NB4 (cell line): ENCODE measurements at regions not wholly inside any gene's neighbourhood (a gene's known extent, or its start where the extent isn't known, plus 50 kb on each side); places are given as distances from the start of the nearest gene placed in this dataset.

ENCODE experiments used
- DNase-seq: peaks from one replicate; pipeline ENCODE4 v3.0.0; 2010; ENCODE audit warnings: low read depth
- H3K4me3 ChIP-seq: one replicate; pipeline ENCODE4 v1.5.1; 2011; ENCODE audit warnings: mild to moderate bottlenecking, low read depth, low read length, moderate library complexity
- CTCF ChIP-seq: IDR thresholded peaks from one replicate; pipeline ENCODE4 v1.5.1; 2012; ENCODE audit warnings: low read depth, low read length
- MAX ChIP-seq: IDR thresholded peaks from 2 replicates; pipeline ENCODE4 v1.6.1; 2011; ENCODE audit warnings: low read depth, low read length
- MYC ChIP-seq: IDR thresholded peaks from 2 replicates; pipeline ENCODE4 v1.6.1; 2011; ENCODE audit warnings: low read depth, low read length
- POLR2A ChIP-seq: IDR thresholded peaks from 2 replicates; pipeline ENCODE4 v1.6.1; 2011; ENCODE audit warnings: mild to moderate bottlenecking; ENCODE audit not compliant: insufficient read length; ENCODE audit errors: extremely low read depth

GRCh38 chr4:155430895-155431795, 54.4 kb upstream of the MAP9 start:
- DNase-seq = no peak
- no peak overlapping the region for H3K4me3 ChIP-seq
- TF ChIP-seq MYC = no peak
- no peak for TF ChIP-seq MAX
- no peak for TF ChIP-seq POLR2A
- no peak for TF ChIP-seq CTCF

GRCh38 chr4:155428128-155428527, 51.4 kb upstream of the MAP9 start:
- DNase-seq = no peak
- no peak for TF ChIP-seq CTCF
- TF ChIP-seq POLR2A = no peak
- TF ChIP-seq MAX = no peak
- no peak for TF ChIP-seq MYC
- H3K4me3 ChIP-seq = no peak overlapping the region

GRCh38 chr4:155426953-155427352, 50.2 kb upstream of the MAP9 start:
- no peak overlapping the region for H3K4me3 ChIP-seq
- TF ChIP-seq CTCF (no peak), POLR2A (no peak)
- DNase-seq = no peak
